ENCODE measurements at regions not wholly inside any gene's neighbourhood (a gene's known extent, or its start where the extent isn't known, plus 50 kb on each side); places are given as distances from the start of the nearest gene placed in this dataset.
"Not testable (repeated sequence)": the region's sequence is repeated elsewhere in the genome, so short reads cannot be mapped to it uniquely, and the experiment has no call there.

GRCh38 chr11:71764695-71765491, 68.1 kb upstream of the DEFB108B start:
- H3K27ac Mint-ChIP-seq = not testable (repeated sequence)

DNA sequence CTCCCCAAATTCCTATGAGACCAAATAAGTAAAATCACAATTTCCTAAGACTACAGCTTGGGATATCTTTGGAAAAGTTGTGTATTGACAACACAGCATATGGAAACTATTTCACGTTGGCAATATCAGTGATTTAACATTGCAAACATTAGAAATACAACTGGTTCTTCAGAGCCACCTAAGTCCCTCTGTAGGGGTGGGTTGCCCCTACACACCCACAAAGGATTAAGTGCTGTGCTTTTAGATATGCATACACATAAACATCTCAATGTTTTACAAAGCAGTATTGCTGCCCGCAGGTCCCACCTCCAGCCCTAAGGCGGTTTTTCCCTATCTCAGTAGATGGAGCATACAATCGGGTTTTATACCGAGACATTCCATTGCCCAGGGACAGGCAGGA, 66.0 kb upstream of the DEFB108B start:
- H3K9me3 Mint-ChIP-seq; H3K4me3 Mint-ChIP-seq; H3K27ac Mint-ChIP-seq; H3K36me3 Mint-ChIP-seq (ENCODE audit: low read depth); H3K4me1 Mint-ChIP-seq (ENCODE audit: low read depth): not testable (repeated sequence)
- peaks cover 23% of the 10 kb centered on the region for H3K27me3 Mint-ChIP-seq (ENCODE audit: low read depth)

More at GRCh38 chr11:71764695-71765491, 68.1 kb upstream of the DEFB108B start:
- H3K9me3 Mint-ChIP-seq; H3K4me1 Mint-ChIP-seq (ENCODE audit: low read depth); H3K4me3 Mint-ChIP-seq; H3K36me3 Mint-ChIP-seq (ENCODE audit: low read depth): not testable (repeated sequence)
- H3K27me3 Mint-ChIP-seq (ENCODE audit: low read depth) = peaks cover 21% of the 10 kb centered on the region

DNA sequence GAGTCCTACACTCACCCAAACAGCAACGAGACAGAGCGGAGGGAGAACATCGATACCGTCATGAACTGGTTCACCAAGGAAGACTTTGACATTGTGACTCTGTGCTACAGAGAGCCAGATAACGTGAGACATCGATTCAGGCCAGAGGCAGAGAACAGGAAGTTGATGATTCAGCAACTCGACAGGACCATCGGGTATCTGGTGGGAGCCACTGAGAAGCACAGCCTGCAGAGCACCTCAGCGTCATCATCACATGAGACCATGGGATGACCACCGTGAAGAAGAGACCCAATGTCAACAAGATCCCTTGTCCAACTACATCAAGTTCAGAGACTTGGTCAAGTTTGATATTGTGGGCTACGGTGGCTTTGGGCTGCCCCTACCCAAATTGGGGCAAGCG, 60.8 kb upstream of the DEFB108B start:
- not testable (repeated sequence) for H3K9me3 Mint-ChIP-seq; H3K4me3 Mint-ChIP-seq; H3K27ac Mint-ChIP-seq; H3K36me3 Mint-ChIP-seq (ENCODE audit: low read depth); H3K4me1 Mint-ChIP-seq (ENCODE audit: low read depth)
- H3K27me3 Mint-ChIP-seq (ENCODE audit: low read depth) = peaks cover 11% of the 10 kb centered on the region

DNA sequence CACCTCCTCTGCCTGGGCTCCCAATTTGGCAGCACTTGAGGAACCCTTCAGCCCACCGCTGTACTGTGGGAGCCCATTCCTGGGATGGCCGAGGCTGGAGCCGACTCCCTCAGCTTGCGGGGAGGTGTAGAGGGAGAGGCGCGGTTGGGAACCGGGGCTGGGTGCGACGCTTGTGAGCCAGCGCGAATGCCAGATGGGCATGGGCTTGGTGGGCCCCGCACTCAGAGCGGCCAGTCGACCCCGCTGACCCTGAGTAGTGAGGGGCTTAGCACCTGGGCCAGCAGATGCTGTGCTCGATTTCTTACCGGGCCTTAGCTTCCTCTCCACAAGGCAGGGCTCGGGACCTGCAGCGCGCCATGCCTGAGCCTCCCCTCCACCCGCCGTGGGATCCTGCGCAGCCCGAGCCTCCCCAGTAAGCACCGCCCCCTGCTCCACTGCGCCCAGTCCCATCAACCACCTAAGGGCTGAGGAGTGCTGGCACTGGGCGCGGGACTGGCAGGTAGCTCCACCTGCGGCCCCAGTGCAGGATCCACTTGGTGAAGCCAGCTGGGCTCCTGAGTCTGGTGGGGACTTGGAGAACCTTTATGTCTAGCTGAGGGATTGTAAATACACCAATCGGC, 58.3 kb upstream of the DEFB108B start:
- no peak overlapping the region for H3K4me3 Mint-ChIP-seq
- peaks cover 4% of the 10 kb centered on the region for H3K27me3 Mint-ChIP-seq (ENCODE audit: low read depth)
- H3K27ac Mint-ChIP-seq = no peak overlapping the region
- no peaks in the 10 kb centered on the region for H3K9me3 Mint-ChIP-seq
- no peaks in the 10 kb centered on the region for H3K36me3 Mint-ChIP-seq (ENCODE audit: low read depth)
- peaks cover 3% of the 10 kb centered on the region for H3K4me1 Mint-ChIP-seq (ENCODE audit: low read depth)

DNA sequence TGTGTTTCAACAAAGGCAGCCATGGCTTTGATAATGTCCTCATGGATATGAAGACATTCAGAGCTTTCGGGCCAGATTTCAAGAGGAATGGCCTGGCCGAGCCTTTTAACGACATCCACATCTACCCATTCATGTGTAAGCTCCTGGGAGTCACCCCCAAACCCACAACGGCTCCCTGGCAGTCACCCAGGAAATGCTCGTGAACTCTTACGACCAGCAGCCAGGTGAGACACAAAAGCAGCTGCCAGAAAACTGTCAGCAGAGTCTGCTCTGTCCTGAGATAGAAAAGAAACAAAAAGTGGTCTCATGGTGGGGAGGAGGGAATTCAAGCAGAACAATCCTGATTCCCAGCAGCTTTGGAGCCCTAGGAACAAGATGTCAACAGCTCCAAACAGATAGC, 52.9 kb upstream of the DEFB108B start:
- not testable (repeated sequence) for H3K4me3 Mint-ChIP-seq; H3K9me3 Mint-ChIP-seq; H3K4me1 Mint-ChIP-seq (ENCODE audit: low read depth); H3K36me3 Mint-ChIP-seq (ENCODE audit: low read depth); H3K27ac Mint-ChIP-seq
- peaks cover 20% of the 10 kb centered on the region for H3K27me3 Mint-ChIP-seq (ENCODE audit: low read depth)

DNA sequence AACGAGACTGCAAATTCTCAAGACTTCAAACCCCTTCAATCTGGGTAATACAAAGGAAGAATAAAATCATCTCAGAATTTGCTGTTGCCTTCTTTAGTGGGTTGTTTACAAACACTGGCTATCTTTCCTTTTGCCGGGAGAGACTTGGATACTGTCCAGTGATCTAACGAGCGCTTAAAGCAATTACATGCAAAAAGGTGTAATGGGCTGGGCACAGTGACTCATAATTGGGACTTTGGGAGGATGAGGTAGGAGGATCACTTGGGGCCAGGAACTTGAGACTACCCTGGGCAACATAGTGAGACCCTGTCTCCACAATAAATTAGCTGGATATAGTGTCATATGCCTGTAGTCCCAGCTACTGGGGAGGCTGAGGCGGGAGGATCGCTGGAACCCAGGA, 52.2 kb upstream of the DEFB108B start:
- H3K9me3 Mint-ChIP-seq; H3K4me1 Mint-ChIP-seq (ENCODE audit: low read depth); H3K4me3 Mint-ChIP-seq; H3K27ac Mint-ChIP-seq; H3K36me3 Mint-ChIP-seq (ENCODE audit: low read depth): not testable (repeated sequence)
- peaks cover 20% of the 10 kb centered on the region for H3K27me3 Mint-ChIP-seq (ENCODE audit: low read depth)

DNA sequence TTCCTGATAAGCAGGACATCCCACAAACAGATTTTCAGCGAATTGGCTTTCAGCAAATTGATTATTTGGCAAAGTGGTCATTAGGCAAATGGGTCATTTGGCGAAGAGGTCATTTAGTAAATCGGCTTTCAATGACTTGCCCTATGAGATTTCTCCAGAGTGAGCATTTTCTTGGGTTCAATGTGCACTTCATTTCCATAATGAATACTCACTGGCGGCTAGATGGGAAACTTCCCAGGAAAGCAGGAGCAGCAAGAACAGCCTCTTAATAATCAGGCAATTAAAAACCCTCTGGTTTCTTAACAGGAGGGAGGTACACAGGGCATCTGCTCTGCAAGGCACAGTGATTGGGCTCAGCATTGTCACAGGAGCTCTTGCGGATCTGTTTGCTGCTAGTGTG, 51.5 kb upstream of the DEFB108B start:
- H3K4me3 Mint-ChIP-seq; H3K9me3 Mint-ChIP-seq; H3K27ac Mint-ChIP-seq; H3K4me1 Mint-ChIP-seq (ENCODE audit: low read depth); H3K36me3 Mint-ChIP-seq (ENCODE audit: low read depth): not testable (repeated sequence)
- H3K27me3 Mint-ChIP-seq (ENCODE audit: low read depth) = peaks cover 20% of the 10 kb centered on the region

- not testable (repeated sequence) for H3K4me3 Mint-ChIP-seq; H3K36me3 Mint-ChIP-seq (ENCODE audit: low read depth); H3K27ac Mint-ChIP-seq; H3K4me1 Mint-ChIP-seq (ENCODE audit: low read depth); H3K9me3 Mint-ChIP-seq
- H3K27me3 Mint-ChIP-seq (ENCODE audit: low read depth) = peaks cover 20% of the 10 kb centered on the region
These were observed 50.7 kb upstream of the DEFB108B start for GRCh38 chr11:71782229-71782861.

- H3K9me3 Mint-ChIP-seq; H3K36me3 Mint-ChIP-seq (ENCODE audit: low read depth); H3K27ac Mint-ChIP-seq; H3K4me3 Mint-ChIP-seq: not testable (repeated sequence)
- peaks cover 13% of the 10 kb centered on the region for H3K4me1 Mint-ChIP-seq (ENCODE audit: low read depth)
- H3K27me3 Mint-ChIP-seq (ENCODE audit: low read depth) = peaks cover 20% of the 10 kb centered on the region
These were observed 49.8 kb upstream of the DEFB108B start for GRCh38 chr11:71783191-71783590.
